ENCODE measurements at regions not wholly inside any gene's neighbourhood (a gene's known extent, or its start where the extent isn't known, plus 50 kb on each side); places are given as distances from the start of the nearest gene placed in this dataset.

DNA sequence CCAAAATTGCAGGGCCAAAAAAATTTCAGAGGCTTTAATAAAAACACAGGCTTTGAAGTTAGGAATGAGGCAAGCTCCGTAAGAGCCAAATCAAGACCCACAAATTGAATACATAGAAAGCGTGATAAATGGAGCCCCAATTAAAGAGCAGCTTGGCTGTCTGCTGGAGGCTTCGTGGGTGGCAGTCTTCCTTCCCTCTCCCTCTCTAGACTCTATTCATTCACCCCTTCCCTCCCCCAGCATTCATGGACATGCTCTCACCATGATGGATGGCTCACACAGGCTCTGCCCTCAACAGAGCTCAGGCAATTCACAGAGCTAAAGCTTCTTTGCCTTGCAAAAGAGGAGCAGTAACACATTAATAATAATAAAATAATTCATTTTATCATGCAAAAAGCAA is 214.1 kb downstream of the HERPUD2 start:
- TF ChIP-seq POLR2A (IDR thresholded peaks at IDR 0.05), result no peak
- TF ChIP-seq, protein P1, sequence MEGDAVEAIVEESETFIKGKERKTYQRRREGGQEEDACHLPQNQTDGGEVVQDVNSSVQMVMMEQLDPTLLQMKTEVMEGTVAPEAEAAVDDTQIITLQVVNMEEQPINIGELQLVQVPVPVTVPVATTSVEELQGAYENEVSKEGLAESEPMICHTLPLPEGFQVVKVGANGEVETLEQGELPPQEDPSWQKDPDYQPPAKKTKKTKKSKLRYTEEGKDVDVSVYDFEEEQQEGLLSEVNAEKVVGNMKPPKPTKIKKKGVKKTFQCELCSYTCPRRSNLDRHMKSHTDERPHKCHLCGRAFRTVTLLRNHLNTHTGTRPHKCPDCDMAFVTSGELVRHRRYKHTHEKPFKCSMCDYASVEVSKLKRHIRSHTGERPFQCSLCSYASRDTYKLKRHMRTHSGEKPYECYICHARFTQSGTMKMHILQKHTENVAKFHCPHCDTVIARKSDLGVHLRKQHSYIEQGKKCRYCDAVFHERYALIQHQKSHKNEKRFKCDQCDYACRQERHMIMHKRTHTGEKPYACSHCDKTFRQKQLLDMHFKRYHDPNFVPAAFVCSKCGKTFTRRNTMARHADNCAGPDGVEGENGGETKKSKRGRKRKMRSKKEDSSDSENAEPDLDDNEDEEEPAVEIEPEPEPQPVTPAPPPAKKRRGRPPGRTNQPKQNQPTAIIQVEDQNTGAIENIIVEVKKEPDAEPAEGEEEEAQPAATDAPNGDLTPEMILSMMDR (IDR thresholded peaks at IDR 0.05), result no peak

Data from transverse colon (tissue), 3 donors.